Stimulated activated CD8-positive, alpha-beta memory T cell treated with anti-CD3 and anti-CD28 coated beads, Interleukin-4, amount 100 ng/mL, for 24 hours (primary cell): ENCODE measurements at regions not wholly inside any gene's neighbourhood (a gene's known extent, or its start where the extent isn't known, plus 50 kb on each side); places are given as distances from the start of the nearest gene placed in this dataset.

Experiments
- DNase-seq: peaks from one replicate; pipeline ENCODE4 v3.0.0-alpha.2; 2020; ENCODE audit warnings: low read depth

DNA sequence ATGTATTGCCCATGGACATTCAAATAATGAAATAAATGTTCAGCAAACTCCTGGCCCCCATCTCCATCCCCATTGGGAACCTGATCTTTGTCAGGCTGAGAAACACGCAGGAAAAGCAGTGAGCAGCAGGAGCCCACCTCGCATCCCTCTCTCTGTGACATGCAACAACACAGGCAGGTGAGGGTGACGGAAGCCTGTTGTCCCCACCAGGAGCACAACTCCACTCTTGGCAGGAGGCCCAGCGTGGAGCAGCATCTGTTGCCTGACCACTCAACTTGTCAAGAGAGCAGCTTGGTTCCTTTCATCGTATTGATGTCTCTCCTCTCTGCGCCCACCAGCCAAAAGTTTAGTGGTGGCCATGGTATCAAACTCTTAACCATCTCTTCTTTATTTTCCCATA is 586.9 kb upstream of the ARID1B start:
- no peak for DNase-seq

DNA sequence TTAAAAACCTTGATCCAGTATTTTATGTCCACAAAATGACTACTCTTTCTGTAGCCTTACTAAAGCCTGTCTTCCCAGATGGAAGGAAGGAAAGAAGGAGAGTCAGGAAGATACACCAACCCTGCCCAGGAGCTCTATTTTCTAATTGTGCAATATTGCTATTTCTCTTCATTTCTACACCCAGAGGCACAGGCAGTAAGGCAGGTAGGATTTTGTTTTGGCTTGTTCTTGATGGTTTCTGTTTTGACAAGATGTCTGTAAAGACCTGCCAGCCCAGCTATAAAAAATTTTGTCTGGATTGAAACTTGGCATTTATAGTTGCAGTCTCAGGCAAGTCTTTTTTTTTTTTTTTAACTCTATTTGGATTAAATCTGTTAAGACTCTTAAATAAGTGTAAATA is 587.5 kb upstream of the ARID1B start:
- no peak for DNase-seq

- no peak for DNase-seq
These were observed 588.0 kb upstream of the ARID1B start for GRCh38 chr6:156189195-156189594.

- no peak for DNase-seq
These were observed 592.1 kb upstream of the ARID1B start for GRCh38 chr6:156185113-156185512.

DNA sequence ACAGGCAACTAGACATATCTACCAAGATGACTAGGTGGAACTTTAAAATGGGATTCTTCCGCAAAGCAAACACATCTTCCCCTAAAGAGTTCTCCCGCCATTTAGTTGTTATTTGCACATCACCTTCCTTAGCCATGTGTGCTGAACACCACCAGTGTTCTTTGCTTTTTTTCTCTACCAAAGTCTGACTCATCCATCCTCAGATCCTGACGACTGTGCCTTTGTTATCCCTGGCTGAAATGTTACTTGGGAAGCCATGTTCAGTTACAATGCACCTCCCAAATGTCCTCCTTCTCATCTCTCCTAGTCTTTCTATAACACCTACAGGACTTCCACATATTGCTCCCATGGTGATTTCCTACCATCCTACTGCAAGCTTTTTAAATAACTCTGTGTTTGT is 593.5 kb upstream of the ARID1B start:
- no peak for DNase-seq

GRCh38 chr6:156182356-156182755 is 594.8 kb upstream of the ARID1B start:
- no peak for DNase-seq

- no peak for DNase-seq
These were observed 595.7 kb upstream of the ARID1B start for GRCh38 chr6:156181506-156181905.

GRCh38 chr6:156175971-156176421 is 601.2 kb upstream of the ARID1B start:
- DNase-seq = no peak

DNA sequence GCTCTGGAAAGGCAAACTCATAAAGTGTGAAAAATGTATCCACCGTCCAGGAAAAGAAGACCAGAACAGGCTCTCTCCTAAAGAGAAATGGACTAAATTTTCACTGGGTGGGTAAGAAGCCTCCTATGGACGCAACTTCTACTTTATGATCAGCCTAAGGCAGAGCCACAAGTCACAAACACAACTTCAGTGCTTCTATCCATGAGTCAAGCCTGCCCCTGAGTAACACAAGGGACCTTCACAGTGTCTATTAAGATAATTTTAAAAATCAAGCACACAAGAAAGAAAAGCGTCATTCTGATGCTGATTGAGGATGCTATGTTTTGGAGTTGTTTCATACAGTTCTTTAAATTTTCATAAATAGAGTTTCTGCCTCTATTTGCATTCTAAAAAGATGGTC is 601.7 kb upstream of the ARID1B start:
- no peak for DNase-seq

DNA sequence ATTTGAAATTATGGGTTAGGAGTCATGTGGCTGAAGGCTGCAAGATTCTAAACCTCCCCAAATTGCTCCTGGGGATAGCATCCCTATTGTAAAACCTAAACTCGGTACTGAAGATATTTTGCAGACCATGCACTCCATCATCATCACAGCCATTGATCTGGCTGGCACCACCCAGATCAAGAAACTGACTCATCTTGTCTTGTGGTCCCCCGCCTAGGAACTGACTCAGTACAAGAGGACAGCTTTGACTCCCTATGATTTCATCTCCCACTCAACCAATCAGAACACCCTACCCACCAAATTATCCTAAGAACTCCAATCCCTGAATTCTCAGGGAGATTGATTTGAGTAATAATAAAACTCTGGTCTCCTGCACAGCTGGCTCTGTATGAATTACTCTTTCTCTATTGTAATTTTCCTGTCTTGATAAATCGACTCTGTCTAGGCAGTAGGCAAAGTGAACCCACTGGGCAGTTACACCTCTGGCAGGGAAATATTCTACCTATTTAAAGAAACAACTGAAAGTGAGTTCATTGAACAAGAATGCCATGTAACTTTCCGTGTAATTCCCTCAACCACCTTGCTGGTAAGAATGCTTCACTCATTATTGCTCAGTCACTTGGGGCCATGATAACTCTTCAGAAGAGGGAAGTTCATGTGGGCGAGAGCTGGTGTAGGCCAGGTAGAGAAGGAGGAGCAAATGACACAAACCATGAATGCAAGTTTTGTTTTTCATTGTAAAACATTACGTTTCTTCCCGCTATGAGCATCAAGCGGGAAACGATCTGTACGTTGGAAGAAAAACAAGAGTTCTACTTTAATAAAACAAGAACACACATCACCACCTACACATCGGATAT is 602.9 kb upstream of the ARID1B start:
- peak; percentile 11 for DNase-seq

DNA sequence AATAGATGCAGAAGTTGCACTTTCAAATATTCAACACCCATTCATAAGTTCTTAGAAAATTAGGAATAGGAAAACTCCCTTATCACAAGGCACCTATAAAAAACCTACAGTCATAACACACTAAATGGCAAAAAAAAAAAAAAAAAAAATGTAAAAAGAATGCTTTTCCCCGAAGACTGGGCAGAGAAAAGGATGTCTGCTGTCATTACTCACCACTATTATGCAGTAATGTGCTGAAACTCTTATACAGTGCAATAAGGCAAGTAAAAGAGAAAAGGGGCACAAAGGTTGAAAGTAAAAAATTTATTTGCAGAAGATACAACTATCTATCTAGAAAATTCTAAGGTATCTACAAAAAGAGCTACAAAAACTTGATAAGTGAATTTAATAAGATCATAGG is 607.8 kb upstream of the ARID1B start:
- DNase-seq = no peak

- DNase-seq = no peak
These were observed 609.5 kb upstream of the ARID1B start for GRCh38 chr6:156167625-156168071.

GRCh38 chr6:156167016-156167624 is 610.1 kb upstream of the ARID1B start:
- DNase-seq = no peak

GRCh38 chr6:156166093-156166492 is 611.1 kb upstream of the ARID1B start:
- DNase-seq = no peak

DNA sequence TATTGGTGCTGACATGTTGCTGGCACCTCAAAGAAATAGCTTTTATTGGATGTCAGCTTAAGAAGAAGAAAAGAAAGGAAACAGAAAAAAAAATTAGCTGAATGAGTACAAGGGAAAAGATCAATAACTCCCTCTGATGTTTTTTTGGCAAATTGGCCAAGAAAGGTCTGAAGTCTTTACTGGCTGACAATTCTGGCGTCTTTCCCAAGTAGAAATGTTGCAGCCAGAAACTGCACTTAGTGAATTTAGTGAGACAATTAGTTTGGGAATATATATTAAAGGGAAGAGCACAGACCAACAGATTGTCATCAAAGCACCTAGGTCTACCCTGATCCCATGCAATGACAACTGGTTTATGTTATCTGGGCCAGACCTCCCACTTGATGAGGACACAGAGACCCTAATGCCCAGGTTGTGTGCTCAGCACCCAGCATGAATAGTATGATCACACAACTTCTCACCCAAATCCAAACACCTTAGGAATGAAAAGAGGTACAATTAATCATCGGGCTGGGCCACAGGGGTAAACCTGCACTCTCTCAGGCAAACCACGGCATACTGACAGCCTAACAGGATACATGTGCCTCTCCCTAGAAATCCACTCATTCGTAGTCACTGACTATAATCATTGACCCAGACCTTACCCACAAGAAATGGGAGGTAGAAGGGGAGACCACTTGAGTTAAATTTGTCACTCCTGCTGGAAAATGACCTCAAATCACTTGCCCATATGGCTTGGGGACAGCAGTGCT is 612.3 kb upstream of the ARID1B start:
- no peak for DNase-seq

- no peak for DNase-seq
These were observed 613.9 kb upstream of the ARID1B start for GRCh38 chr6:156163311-156163710.

- DNase-seq = no peak
These were observed 615.7 kb upstream of the ARID1B start for GRCh38 chr6:156161471-156161870.

- DNase-seq = no peak
These were observed 616.4 kb upstream of the ARID1B start for GRCh38 chr6:156160795-156161165.

DNA sequence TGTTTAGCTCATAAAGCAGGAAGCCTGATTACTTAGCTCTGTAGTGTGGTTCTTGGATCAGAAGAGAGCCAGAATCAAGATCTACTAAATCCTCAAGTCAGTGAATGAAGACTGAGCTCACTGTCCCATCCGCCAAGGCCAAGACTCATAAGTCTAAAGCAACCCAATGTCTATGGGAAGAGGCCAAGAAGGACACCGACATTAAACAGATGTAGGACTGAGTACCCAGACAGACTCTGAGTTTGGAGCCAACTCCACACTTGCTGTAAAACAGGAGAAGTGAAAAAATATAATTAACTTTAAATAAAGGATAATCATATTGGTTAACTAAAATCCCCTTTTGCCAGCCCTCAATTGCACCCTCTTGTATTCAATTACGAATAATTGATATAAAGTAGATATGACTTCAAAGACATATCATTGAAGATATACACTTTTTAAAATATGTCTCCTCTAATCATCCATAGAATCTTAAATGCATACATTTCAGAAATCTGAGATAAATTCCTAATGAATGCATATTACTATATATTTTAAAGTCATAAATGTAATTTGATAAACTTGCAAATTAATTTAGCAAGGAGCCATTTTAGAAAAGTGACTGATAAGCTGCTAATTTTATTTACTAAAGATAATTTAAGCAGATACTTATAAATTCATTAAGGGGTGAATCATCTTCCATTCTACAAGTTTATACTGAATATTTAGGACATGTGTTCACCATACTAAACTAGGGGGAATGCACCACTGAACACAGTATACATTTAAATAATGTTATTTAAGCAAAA is 617.0 kb upstream of the ARID1B start:
- no peak for DNase-seq

GRCh38 chr6:156154896-156155295 is 622.3 kb upstream of the ARID1B start:
- no peak for DNase-seq

GRCh38 chr6:156150391-156150790 is 626.8 kb upstream of the ARID1B start:
- no peak for DNase-seq

DNA sequence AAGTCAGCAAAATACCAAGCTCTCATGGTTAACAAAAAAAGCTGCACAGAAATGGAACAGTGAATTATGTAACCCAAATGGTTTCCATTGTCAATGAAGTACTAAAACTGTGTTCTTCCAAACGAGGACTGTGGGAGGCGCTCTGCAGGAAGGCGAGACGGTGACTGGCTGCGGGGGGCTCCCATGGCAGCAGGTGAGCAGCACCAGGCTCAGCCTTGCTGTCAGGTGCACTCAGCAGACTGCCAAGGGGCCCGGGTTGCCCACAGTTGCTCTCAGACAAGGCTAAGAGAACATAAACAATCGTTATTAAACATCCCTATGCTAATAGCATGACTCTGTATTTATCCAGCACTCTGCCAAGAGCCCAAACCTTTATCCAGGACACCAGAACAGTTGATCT is 630.3 kb upstream of the ARID1B start:
- no peak for DNase-seq
